ENCODE measurements at regions not wholly inside any gene's neighbourhood (a gene's known extent, or its start where the extent isn't known, plus 50 kb on each side); places are given as distances from the start of the nearest gene placed in this dataset.

- TF ChIP-seq, protein P1, sequence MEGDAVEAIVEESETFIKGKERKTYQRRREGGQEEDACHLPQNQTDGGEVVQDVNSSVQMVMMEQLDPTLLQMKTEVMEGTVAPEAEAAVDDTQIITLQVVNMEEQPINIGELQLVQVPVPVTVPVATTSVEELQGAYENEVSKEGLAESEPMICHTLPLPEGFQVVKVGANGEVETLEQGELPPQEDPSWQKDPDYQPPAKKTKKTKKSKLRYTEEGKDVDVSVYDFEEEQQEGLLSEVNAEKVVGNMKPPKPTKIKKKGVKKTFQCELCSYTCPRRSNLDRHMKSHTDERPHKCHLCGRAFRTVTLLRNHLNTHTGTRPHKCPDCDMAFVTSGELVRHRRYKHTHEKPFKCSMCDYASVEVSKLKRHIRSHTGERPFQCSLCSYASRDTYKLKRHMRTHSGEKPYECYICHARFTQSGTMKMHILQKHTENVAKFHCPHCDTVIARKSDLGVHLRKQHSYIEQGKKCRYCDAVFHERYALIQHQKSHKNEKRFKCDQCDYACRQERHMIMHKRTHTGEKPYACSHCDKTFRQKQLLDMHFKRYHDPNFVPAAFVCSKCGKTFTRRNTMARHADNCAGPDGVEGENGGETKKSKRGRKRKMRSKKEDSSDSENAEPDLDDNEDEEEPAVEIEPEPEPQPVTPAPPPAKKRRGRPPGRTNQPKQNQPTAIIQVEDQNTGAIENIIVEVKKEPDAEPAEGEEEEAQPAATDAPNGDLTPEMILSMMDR (IDR thresholded peaks at IDR 0.05) = no peak
- no peak for TF ChIP-seq POLR2A (IDR thresholded peaks at IDR 0.05)
Observed at GRCh38 chr5:34552686-34553085, 103.4 kb upstream of the RAI14 start.

Measured in ovary (tissue), 3 donors.